ENCODE measurements at regions not wholly inside any gene's neighbourhood (a gene's known extent, or its start where the extent isn't known, plus 50 kb on each side); places are given as distances from the start of the nearest gene placed in this dataset.

GRCh38 chr6:14258117-14258516 is 140.5 kb downstream of the CD83 start:
- TF ChIP-seq CTCF (conservative IDR thresholded peaks at IDR 0.05 in 1 of 2, IDR thresholded peaks at IDR 0.05 in 1 of 2; ENCODE audit: low read depth in 1 of 2, low read length in 2 of 2), result no peak
- TF ChIP-seq EZH2 (IDR thresholded peaks at IDR 0.05; ENCODE audit: low read length, missing control alignments), result no peak
